ENCODE measurements at regions not wholly inside any gene's neighbourhood (a gene's known extent, or its start where the extent isn't known, plus 50 kb on each side); places are given as distances from the start of the nearest gene placed in this dataset.

GRCh38 chr17:27072885-27073284 is 221.0 kb upstream of the WSB1 start:
- Histone ChIP-seq H3K4me1 (no peaks in the 10 kb centered on the region), H3K9me3 (no peaks in the 10 kb centered on the region), H3K36me3 (no peaks in the 10 kb centered on the region), H3K4me3 (replicated peaks in 1 of 3) (no peak overlapping the region), H3K27me3 (no peaks in the 10 kb centered on the region), H3K27ac (no peak overlapping the region)
- TF ChIP-seq POLR2A (IDR thresholded peaks at IDR 0.05) (no peak), CTCF (IDR thresholded peaks at IDR 0.05) (no peak)
- intact Hi-C loops (cut with DNase I) = no loop called here
- no peak for DNase-seq
- 34 to 46% methylated on average over 3 of the region's 3 CpGs for WGBS, 2 donors

DNA sequence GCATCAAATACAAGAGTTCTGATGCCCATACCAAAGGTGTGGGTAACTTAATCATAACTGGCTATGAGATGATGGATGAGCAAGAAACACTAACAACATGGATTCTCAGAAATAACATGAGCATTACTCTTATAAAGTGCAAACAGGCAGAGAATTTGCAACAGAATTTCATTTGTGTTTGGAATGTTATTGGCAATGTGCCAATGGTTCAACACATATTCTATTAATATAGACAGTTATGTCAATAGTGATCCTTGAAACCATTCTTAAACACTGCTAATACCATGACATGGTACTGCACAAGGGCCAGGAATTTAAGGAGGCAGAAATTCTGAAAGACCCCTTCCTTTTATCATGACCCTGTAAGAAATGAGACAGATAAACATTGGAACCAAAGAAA is 217.1 kb upstream of the WSB1 start:
- Histone ChIP-seq H3K4me1 (no peaks in the 10 kb centered on the region), H3K4me3 (replicated peaks in 1 of 3) (no peak overlapping the region), H3K27me3 (no peaks in the 10 kb centered on the region), H3K9me3 (no peaks in the 10 kb centered on the region), H3K27ac (no peak overlapping the region), H3K36me3 (no peaks in the 10 kb centered on the region)
- intact Hi-C loops (cut with DNase I) = no loop called here
- no peak for DNase-seq
- no peak for TF ChIP-seq POLR2A (IDR thresholded peaks at IDR 0.05)
- TF ChIP-seq CTCF (IDR thresholded peaks at IDR 0.05) = no peak

DNA sequence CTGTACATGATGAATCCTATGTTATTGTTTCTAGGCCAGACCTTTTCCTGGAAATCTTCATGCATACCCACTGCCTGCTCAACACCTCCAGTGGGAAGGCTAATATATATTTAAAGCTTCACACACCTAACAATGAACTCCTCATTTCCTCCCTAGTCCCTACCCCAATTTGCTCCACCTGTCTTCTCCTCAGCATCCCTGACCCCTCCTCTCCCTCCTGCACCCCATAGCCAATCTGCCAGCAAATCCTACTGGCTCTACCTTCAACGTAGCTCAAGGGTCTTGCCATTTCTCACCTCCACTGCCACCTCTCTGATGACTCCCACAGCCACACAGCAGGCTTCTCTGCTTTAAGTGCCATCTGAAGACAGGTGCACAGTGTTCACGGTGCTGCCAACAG is 215.6 kb upstream of the WSB1 start:
- DNase-seq = no peak
- Histone ChIP-seq H3K4me1 (no peaks in the 10 kb centered on the region), H3K4me3 (replicated peaks in 1 of 3) (no peak overlapping the region), H3K36me3 (no peaks in the 10 kb centered on the region), H3K27ac (no peak overlapping the region), H3K27me3 (no peaks in the 10 kb centered on the region), H3K9me3 (no peaks in the 10 kb centered on the region)
- 37 to 49% methylated on average over 2 of the region's 2 CpGs for WGBS, 2 donors
- TF ChIP-seq POLR2A (IDR thresholded peaks at IDR 0.05) = no peak
- no peak for TF ChIP-seq CTCF (IDR thresholded peaks at IDR 0.05)
- intact Hi-C loops (cut with DNase I) = no loop called here

DNA sequence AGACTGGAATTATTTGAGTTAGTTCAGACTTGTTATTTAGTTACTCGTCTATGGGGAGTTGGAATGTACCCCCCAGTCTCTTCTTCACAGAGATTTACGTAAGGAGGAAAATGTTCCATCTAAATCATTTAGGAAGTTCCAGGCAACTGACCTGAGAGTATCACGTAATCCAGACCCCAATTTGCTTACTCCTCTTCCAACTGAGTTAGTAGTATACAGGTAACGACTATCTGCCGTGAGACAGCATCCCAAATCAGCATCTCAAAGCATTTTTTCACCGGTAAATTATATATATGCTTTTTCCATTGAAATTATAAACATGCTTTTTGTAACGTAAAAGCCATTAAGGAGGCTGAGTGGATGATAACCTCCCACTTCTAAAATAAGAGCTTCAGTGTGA is 214.3 kb upstream of the WSB1 start:
- H3K4me1 ChIP-seq = no peaks in the 10 kb centered on the region
- TF ChIP-seq CTCF (IDR thresholded peaks at IDR 0.05) (no peak), POLR2A (IDR thresholded peaks at IDR 0.05) (no peak)
- DNase-seq = no peak
- WGBS, 2 donors = 54 to 55% methylated on average over 7 of the region's 7 CpGs
- no peak overlapping the region for H3K27ac ChIP-seq
- H3K9me3 ChIP-seq = no peaks in the 10 kb centered on the region
- H3K36me3 ChIP-seq = no peaks in the 10 kb centered on the region
- intact Hi-C loops (cut with DNase I) = no loop called here
- H3K4me3 ChIP-seq (replicated peaks in 1 of 3) = no peak overlapping the region
- no peaks in the 10 kb centered on the region for H3K27me3 ChIP-seq

DNA sequence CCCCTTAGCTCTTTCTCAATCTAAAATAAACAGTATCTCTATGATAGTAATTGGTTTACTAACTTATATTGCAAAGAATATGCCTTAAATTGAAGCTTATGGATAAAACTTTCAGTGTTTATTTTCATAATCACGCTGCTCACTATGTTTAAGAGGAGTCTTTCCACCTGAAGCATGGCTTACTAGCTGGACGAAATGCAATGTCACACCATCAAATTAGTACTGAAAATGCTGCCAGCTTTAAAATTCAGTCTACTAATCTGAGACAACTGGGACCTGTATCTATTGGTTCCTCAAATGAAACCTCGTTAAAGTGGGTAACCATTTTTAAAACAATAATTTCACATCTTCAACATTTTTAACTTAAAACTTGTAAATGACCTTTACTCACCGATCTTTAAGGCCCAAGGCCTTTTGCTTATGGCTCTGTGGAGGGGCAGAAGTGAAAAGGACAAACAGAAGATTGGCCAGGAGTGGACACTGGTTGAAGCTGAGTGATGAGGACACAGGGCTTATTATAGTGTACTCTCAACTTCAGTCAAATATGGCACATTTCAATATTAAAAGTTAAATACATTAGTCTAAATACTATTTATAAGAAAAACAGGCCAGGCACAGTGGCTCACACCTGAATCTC is 212.8 kb upstream of the WSB1 start:
- H3K27ac ChIP-seq = no peak overlapping the region
- 55 to 63% methylated on average over 4 of the region's 4 CpGs for WGBS, 2 donors

More for the DNA sequence above, 212.8 kb upstream of the WSB1 start:
- Histone ChIP-seq H3K9me3 (no peaks in the 10 kb centered on the region), H3K27me3 (no peaks in the 10 kb centered on the region), H3K36me3 (no peaks in the 10 kb centered on the region), H3K4me3 (replicated peaks in 1 of 3) (no peak overlapping the region), H3K4me1 (no peaks in the 10 kb centered on the region)
- intact Hi-C loops (cut with DNase I) = no loop called here
- DNase-seq = no peak
- no peak for TF ChIP-seq CTCF (IDR thresholded peaks at IDR 0.05)
- no peak for TF ChIP-seq POLR2A (IDR thresholded peaks at IDR 0.05)

All from thyroid gland (tissue), 4 donors.